PC-3 (cell line): ENCODE measurements at regions not wholly inside any gene's neighbourhood (a gene's known extent, or its start where the extent isn't known, plus 50 kb on each side); places are given as distances from the start of the nearest gene placed in this dataset.

Source experiments
- ATAC-seq: fragments of 200-7000 bp; cut with Tn5 transposase; 2 replicates; pipeline ENCODE4 v1.9.1; 2020; ENCODE audit warnings: mild to moderate bottlenecking, moderate library complexity
- BruUV-seq: library from RNA; stranded (reverse); fragments of 400-500 nt; replicated peaks from 2 replicates; lab custom pipeline; 2021; lab: Mats Ljungman, UMichigan
- CTCF ChIA-PET: fragments of 300-600 bp; sonication (Branson Sonifier 250); formaldehyde crosslinking; loops from one replicate; lab custom pipeline; 2022; ENCODE audit warnings: antibody characterized with exemption; lab: Charles Lee
- POLR2A ChIA-PET: fragments of 300-600 bp; sonication (Branson Sonifier 250); formaldehyde crosslinking; loops from one replicate; lab custom pipeline; 2022; ENCODE audit warnings: antibody characterized with exemption; ENCODE audit not compliant: unreplicated experiment; lab: Charles Lee
- DNase-seq: peaks from one replicate; pipeline ENCODE4 v3.0.0-alpha.2; 2015
- H2AFZ ChIP-seq: fragments of 300-600 bp; sonication (generic); 2 replicates; pipeline ENCODE4 v1.6.0; 2016; ENCODE audit warnings: antibody characterized with exemption, low read length
- H3F3A ChIP-seq: fragments of 300-600 bp; sonication (generic); one replicate; pipeline ENCODE4 v1.6.0; 2017; ENCODE audit warnings: antibody characterized with exemption, low read length, control low read depth, mild to moderate bottlenecking; ENCODE audit not compliant: unreplicated experiment
- H3K27ac ChIP-seq: fragments of 300-600 bp; sonication (generic); 2 replicates; pipeline ENCODE4 v1.5.1; 2016; ENCODE audit warnings: mild to moderate bottlenecking, low read length
- H3K27me3 ChIP-seq: fragments of 300-600 bp; sonication (generic); 2 replicates; pipeline ENCODE4 v1.6.1; 2016; ENCODE audit warnings: low read length, mixed read lengths
- H3K36me3 ChIP-seq: fragments of 300-600 bp; sonication (generic); 2 replicates; pipeline ENCODE4 v1.6.1; 2016; ENCODE audit warnings: low read depth, mixed run types, low read length, mixed read lengths
- H3K4me1 ChIP-seq: fragments of 300-600 bp; sonication (generic); 2 replicates; pipeline ENCODE4 v1.5.1; 2016; ENCODE audit warnings: low read length; ENCODE audit not compliant: insufficient read depth
- H3K4me2 ChIP-seq: fragments of 300-600 bp; sonication (generic); 2 replicates; pipeline ENCODE4 v1.6.0; 2016; ENCODE audit warnings: low read length
- H3K4me3 ChIP-seq: fragments of 300-600 bp; sonication (generic); 2 replicates; pipeline ENCODE4 v1.5.1; 2016; ENCODE audit warnings: mild to moderate bottlenecking, low read length, mixed read lengths
- H3K79me2 ChIP-seq: fragments of 300-600 bp; sonication (generic); 2 replicates; pipeline ENCODE4 v1.6.1; 2017; ENCODE audit warnings: low read length, mixed read lengths
- H3K9ac ChIP-seq: fragments of 300-600 bp; sonication (generic); 2 replicates; pipeline ENCODE4 v1.6.0; 2016; ENCODE audit warnings: mild to moderate bottlenecking, low read length
- H3K9me2 ChIP-seq: fragments of 300-600 bp; sonication (generic); replicated peaks from 2 replicates; pipeline ENCODE4 v1.6.1; 2016; ENCODE audit warnings: mixed run types, low read length, mixed read lengths
- H3K9me3 ChIP-seq: fragments of 300-600 bp; sonication (generic); 2 replicates; pipeline ENCODE4 v1.6.1; 2016; ENCODE audit warnings: low read length, mixed read lengths
- H4K20me1 ChIP-seq: fragments of 300-600 bp; sonication (generic); 2 replicates; pipeline ENCODE4 v1.6.1; 2016; ENCODE audit warnings: low read length, mixed read lengths
- EZH2 ChIP-seq: fragments of 300-600 bp; sonication (generic); IDR thresholded peaks from one replicate; pipeline ENCODE4 v1.6.1; 2017; ENCODE audit warnings: antibody characterized with exemption, mild to moderate bottlenecking, low read length; ENCODE audit not compliant: unreplicated experiment
- EZH2phosphoT487 ChIP-seq: fragments of 300-600 bp; sonication (generic); IDR thresholded peaks from 2 replicates; pipeline ENCODE4 v1.6.1; 2018; ENCODE audit warnings: mild to moderate bottlenecking, antibody characterized with exemption, low read length, borderline replicate concordance
- intact Hi-C: fragments of 100-400 bp; cut with micrococcal nuclease; formaldehyde crosslinking; loops from 2 replicates; pipeline ENCODE4 v1.9.0; 2023
- TF ChIP-seq, protein P1 (sequence below): fragments of 300-600 bp; sonication (generic); conservative IDR thresholded peaks from 2 replicates; pipeline ENCODE4 v1.5.1; 2017; ENCODE audit warnings: antibody characterized with exemption, low read depth, mild to moderate bottlenecking, low read length

DNA sequence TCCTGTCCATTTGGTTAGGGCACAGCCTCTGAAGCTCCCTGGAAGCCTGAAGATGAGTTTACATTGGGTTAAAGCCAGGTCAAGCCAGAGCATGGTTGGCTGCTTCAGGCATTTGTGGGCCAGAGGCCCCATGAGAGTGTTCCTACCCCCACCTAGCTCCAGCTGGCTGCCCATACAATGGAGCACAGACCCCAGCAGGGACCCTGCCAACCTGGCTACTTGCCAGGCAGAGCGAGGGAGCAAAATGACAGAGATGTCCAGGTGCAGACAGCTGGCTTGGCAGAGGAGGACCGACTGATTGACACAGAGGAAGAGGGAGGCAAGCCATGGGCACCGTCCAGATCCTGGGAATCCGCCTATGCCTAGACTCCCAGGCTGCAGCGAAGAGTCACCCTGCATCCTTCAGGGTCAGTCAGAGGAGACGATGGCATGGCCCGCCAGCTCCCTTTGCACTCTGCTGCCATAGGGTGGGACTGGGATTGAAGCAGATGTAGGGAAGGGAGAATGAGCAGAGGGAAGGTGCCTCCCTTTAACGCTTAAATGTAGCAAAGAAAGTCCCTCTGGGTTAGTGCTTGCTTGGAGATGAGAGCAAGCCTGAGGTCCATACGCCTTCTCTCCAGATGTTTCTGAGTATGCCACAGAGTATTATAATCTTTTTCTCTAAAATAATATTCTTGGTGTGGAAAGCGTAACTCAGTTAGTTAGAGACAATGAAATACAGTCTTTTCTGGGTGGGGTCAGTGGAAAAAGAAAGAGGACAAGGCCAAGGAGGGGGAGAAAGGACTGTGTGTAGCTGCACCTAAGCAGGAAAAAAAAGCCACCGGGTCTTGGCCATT lies 77.6 kb upstream of the FYN start:
- H4K20me1 ChIP-seq = no peaks in the 10 kb centered on the region
- TF ChIP-seq, protein P1, sequence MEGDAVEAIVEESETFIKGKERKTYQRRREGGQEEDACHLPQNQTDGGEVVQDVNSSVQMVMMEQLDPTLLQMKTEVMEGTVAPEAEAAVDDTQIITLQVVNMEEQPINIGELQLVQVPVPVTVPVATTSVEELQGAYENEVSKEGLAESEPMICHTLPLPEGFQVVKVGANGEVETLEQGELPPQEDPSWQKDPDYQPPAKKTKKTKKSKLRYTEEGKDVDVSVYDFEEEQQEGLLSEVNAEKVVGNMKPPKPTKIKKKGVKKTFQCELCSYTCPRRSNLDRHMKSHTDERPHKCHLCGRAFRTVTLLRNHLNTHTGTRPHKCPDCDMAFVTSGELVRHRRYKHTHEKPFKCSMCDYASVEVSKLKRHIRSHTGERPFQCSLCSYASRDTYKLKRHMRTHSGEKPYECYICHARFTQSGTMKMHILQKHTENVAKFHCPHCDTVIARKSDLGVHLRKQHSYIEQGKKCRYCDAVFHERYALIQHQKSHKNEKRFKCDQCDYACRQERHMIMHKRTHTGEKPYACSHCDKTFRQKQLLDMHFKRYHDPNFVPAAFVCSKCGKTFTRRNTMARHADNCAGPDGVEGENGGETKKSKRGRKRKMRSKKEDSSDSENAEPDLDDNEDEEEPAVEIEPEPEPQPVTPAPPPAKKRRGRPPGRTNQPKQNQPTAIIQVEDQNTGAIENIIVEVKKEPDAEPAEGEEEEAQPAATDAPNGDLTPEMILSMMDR = no peak
- TF ChIP-seq EZH2 (no peak), EZH2phosphoT487 (no peak)
- ATAC-seq = no peak
- BruUV-seq = no TSS peak
- no peaks in the 10 kb centered on the region for H3F3A ChIP-seq
- no peaks in the 10 kb centered on the region for H3K79me2 ChIP-seq
- no peak overlapping the region for H3K4me3 ChIP-seq
- no peak for DNase-seq
- H3K27ac ChIP-seq = no peak overlapping the region
- no peaks in the 10 kb centered on the region for H3K9me2 ChIP-seq
- peaks cover 8% of the 10 kb centered on the region for H3K4me1 ChIP-seq
- no peaks in the 10 kb centered on the region for H3K27me3 ChIP-seq
- intact Hi-C loops = no loop called here
- no peaks in the 10 kb centered on the region for H3K9me3 ChIP-seq
- no peak overlapping the region for H3K4me2 ChIP-seq
- ChIA-PET CTCF (no interaction called here), POLR2A (interaction anchor here (0.5 kb wide), 1 partner anchor 31 kb away, joined by 3 read pairs; no protein-coding TSS in a partner anchor)
- H3K36me3 ChIP-seq = no peaks in the 10 kb centered on the region
- H2AFZ ChIP-seq = no peak overlapping the region
- no peak overlapping the region for H3K9ac ChIP-seq

DNA sequence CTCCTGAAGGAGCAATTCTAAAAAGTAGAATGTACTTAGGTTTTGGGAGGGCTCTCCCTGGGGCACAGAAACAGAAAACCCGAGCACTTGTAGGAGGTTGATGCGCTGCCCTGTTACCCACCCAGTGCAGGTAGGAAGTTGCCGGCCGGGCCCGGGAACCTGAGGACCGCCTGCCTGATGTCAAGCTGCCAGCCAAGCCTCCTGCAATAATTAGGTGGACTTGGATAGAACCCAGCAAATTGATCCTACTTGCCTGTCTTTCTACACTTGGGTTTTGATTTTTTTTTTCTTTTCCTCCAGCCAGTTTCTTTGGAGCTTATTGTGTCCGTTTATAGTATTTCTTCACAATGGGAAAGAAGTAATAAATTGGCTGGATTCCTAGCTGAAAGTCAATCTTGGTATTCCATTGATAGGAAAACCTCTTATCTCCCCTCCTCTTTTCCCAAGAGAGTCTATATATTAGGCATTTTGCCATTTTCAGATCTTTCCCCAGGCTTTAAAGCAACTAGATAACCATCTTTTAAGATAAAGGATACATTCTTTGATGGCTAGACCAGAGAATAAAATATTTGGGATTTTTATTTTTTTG lies 78.3 kb upstream of the FYN start:
- DNase-seq = no peak
- Histone ChIP-seq H2AFZ (no peak overlapping the region), H4K20me1 (no peaks in the 10 kb centered on the region), H3K27ac (no peak overlapping the region), H3K9ac (no peak overlapping the region), H3K36me3 (no peaks in the 10 kb centered on the region), H3F3A (no peaks in the 10 kb centered on the region), H3K9me2 (no peaks in the 10 kb centered on the region), H3K4me2 (no peak overlapping the region), H3K4me3 (no peak overlapping the region), H3K4me1 (peaks cover 8% of the 10 kb centered on the region), H3K9me3 (no peaks in the 10 kb centered on the region), H3K27me3 (no peaks in the 10 kb centered on the region), H3K79me2 (no peaks in the 10 kb centered on the region)
- TF ChIP-seq EZH2phosphoT487 (no peak), EZH2 (no peak)
- TF ChIP-seq, protein P1 = no peak
- ChIA-PET CTCF (no interaction called here), POLR2A (no interaction called here)
- no peak for ATAC-seq
- BruUV-seq = no TSS peak
- intact Hi-C loops = no loop called here

DNA sequence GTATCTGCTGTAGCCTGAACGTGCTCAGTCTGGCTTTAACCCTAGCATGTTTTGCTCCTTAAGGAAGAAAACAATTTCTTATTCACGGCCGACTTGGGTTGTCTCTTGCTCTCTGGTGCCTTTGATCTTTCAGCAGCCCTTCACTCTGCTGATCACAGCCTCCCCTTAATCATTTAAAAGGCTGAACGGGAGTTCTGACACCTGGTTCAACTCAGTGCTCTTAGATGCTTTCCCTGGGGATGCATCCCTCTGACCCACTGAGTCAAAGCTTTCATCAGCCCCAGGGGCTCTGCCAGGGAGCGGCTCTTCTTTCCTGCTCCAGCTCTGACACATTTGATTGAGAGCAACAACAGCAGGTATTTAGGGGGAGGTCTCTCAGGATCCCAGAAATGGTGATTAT lies 79.0 kb upstream of the FYN start:
- TF ChIP-seq EZH2phosphoT487 (no peak), EZH2 (no peak)
- TF ChIP-seq, protein P1 = no peak
- Histone ChIP-seq H3K27me3 (no peaks in the 10 kb centered on the region), H3K4me1 (peaks cover 8% of the 10 kb centered on the region), H3K9ac (no peak overlapping the region), H3K36me3 (no peaks in the 10 kb centered on the region), H3K9me3 (no peaks in the 10 kb centered on the region), H2AFZ (no peak overlapping the region), H3K4me2 (no peak overlapping the region), H3K4me3 (no peak overlapping the region), H3K9me2 (no peaks in the 10 kb centered on the region), H4K20me1 (no peaks in the 10 kb centered on the region), H3F3A (no peaks in the 10 kb centered on the region), H3K27ac (no peak overlapping the region), H3K79me2 (no peaks in the 10 kb centered on the region)
- no peak for DNase-seq
- ChIA-PET POLR2A (no interaction called here), CTCF (no interaction called here)
- no peak for ATAC-seq
- no TSS peak for BruUV-seq
- intact Hi-C loops = no loop called here
